DND-41 (cell line): ENCODE measurements at regions not wholly inside any gene's neighbourhood (a gene's known extent, or its start where the extent isn't known, plus 50 kb on each side); places are given as distances from the start of the nearest gene placed in this dataset.

Source experiments
- CTCF ChIP-seq: IDR thresholded peaks from 2 replicates; pipeline ENCODE4 v1.5.1; 2012; ENCODE audit warnings: borderline replicate concordance, low read length, moderate library complexity, mild to moderate bottlenecking; ENCODE audit not compliant: poor library complexity, severe bottlenecking; ENCODE audit errors: extremely low read depth
- EZH2 ChIP-seq: IDR thresholded peaks from 3 replicates; pipeline ENCODE4 v1.6.1; 2012; ENCODE audit warnings: borderline replicate concordance, low read depth, mild to moderate bottlenecking, moderate library complexity, low read length, inconsistent platforms; ENCODE audit not compliant: severe bottlenecking

GRCh38 chr15:25248583-25249235 is 190.1 kb downstream of the UBE3A start:
- no peak for TF ChIP-seq CTCF
- TF ChIP-seq EZH2: no peak
